WTC11 (cell line): ENCODE measurements at regions not wholly inside any gene's neighbourhood (a gene's known extent, or its start where the extent isn't known, plus 50 kb on each side); places are given as distances from the start of the nearest gene placed in this dataset.

Source experiments
- ATAC-seq: fragments of 200-7000 bp; cut with Tn5 transposase; 2 replicates; pipeline ENCODE4 v1.10.0; 2021; ENCODE audit warnings: mild to moderate bottlenecking, moderate library complexity
- CTCF ChIA-PET: fragments of 300-600 bp; sonication (Branson Sonifier 250); formaldehyde crosslinking; loops from one replicate; lab custom pipeline; 2021; ENCODE audit warnings: antibody characterized with exemption; lab: Charles Lee
- POLR2A ChIA-PET: fragments of 350-600 bp; sonication (Branson Sonifier 250); formaldehyde crosslinking; loops from one replicate; lab custom pipeline; 2021; ENCODE audit warnings: antibody characterized with exemption; lab: Charles Lee
- DNase-seq: peaks from one replicate; pipeline ENCODE4 v3.0.0; 2021; ENCODE audit warnings: low spot score
- H3K27ac Mint-ChIP-seq: 2 replicates; pipeline ENCODE4 v1.8.0; 2021; ENCODE audit warnings: mixed read lengths
- H3K27me3 Mint-ChIP-seq: 2 replicates; pipeline ENCODE4 v1.8.0; 2021; ENCODE audit warnings: low read depth, mild to moderate bottlenecking, moderate library complexity, mixed read lengths
- H3K36me3 Mint-ChIP-seq: 2 replicates; pipeline ENCODE4 v1.8.0; 2021; ENCODE audit warnings: mixed read lengths
- H3K4me1 Mint-ChIP-seq: 2 replicates; pipeline ENCODE4 v1.8.0; 2022; ENCODE audit warnings: mixed read lengths
- H3K4me3 Mint-ChIP-seq: 2 replicates; pipeline ENCODE4 v1.8.0; 2021; ENCODE audit warnings: mild to moderate bottlenecking, moderate library complexity, mixed read lengths
- H3K9me3 Mint-ChIP-seq: 2 replicates; pipeline ENCODE4 v1.8.0; 2021; ENCODE audit warnings: mixed read lengths
- AFF4 ChIP-seq: sonication (generic); formaldehyde crosslinking; IDR thresholded peaks from 2 replicates; pipeline ENCODE4 v1.8.1; 2023; ENCODE audit warnings: mild to moderate bottlenecking, missing genetic modification reagents, borderline replicate concordance
- CBFB ChIP-seq: sonication (generic); formaldehyde crosslinking; IDR thresholded peaks from 2 replicates; pipeline ENCODE4 v1.8.1; 2022; ENCODE audit warnings: mild to moderate bottlenecking, low read depth, missing genetic modification reagents
- CREM ChIP-seq: sonication (generic); formaldehyde crosslinking; IDR thresholded peaks from 2 replicates; pipeline ENCODE4 v1.8.1; 2022; ENCODE audit warnings: mild to moderate bottlenecking, missing genetic modification reagents, moderate library complexity
- ETV6 ChIP-seq: sonication (generic); formaldehyde crosslinking; IDR thresholded peaks from 2 replicates; pipeline ENCODE4 v1.8.1; 2022; ENCODE audit warnings: mild to moderate bottlenecking, missing genetic modification reagents
- FOXJ3 ChIP-seq: sonication (generic); formaldehyde crosslinking; IDR thresholded peaks from 2 replicates; pipeline ENCODE4 v1.9.0; 2021; ENCODE audit warnings: missing genetic modification reagents, mild to moderate bottlenecking, borderline replicate concordance
- JUN ChIP-seq: sonication (generic); formaldehyde crosslinking; IDR thresholded peaks from 2 replicates; pipeline ENCODE4 v1.8.0; 2023; ENCODE audit warnings: mild to moderate bottlenecking, missing genetic modification reagents
- KAT7 ChIP-seq: sonication (generic); formaldehyde crosslinking; IDR thresholded peaks from 2 replicates; pipeline ENCODE4 v1.8.1; 2023; ENCODE audit warnings: missing genetic modification reagents, mild to moderate bottlenecking, borderline replicate concordance
- MYBL2 ChIP-seq: sonication (generic); formaldehyde crosslinking; IDR thresholded peaks from 2 replicates; pipeline ENCODE4 v1.8.1; 2023; ENCODE audit warnings: mild to moderate bottlenecking, moderate library complexity, missing genetic modification reagents
- PREB ChIP-seq: sonication (generic); formaldehyde crosslinking; IDR thresholded peaks from 2 replicates; pipeline ENCODE4 v1.8.1; 2022; ENCODE audit warnings: mild to moderate bottlenecking, missing genetic modification reagents, moderate library complexity, borderline replicate concordance
- PRRX2 ChIP-seq: fragments of 250-450 bp; sonication (Bioruptor Pico); IDR thresholded peaks from 2 replicates; pipeline ENCODE4 v1.8.0; 2021; ENCODE audit warnings: mild to moderate bottlenecking
- RORB ChIP-seq: fragments of 250-450 bp; sonication (Bioruptor Pico); IDR thresholded peaks from 2 replicates; pipeline ENCODE4 v1.9.0; 2021; ENCODE audit warnings: mild to moderate bottlenecking
- SMAD3 ChIP-seq: sonication (generic); formaldehyde crosslinking; IDR thresholded peaks from 2 replicates; pipeline ENCODE4 v1.8.0; 2022; ENCODE audit warnings: missing genetic modification reagents, mild to moderate bottlenecking, borderline replicate concordance
- ZBTB43 ChIP-seq: sonication (generic); formaldehyde crosslinking; IDR thresholded peaks from 2 replicates; pipeline ENCODE4 v1.8.1; 2023; ENCODE audit warnings: mild to moderate bottlenecking, missing genetic modification reagents
- ZNF138 ChIP-seq: sonication (generic); formaldehyde crosslinking; conservative IDR thresholded peaks from 2 replicates; pipeline ENCODE4 v1.8.1; 2022; ENCODE audit warnings: mild to moderate bottlenecking, moderate library complexity, missing genetic modification reagents
- ZNF512 ChIP-seq: sonication (generic); formaldehyde crosslinking; IDR thresholded peaks from 2 replicates; pipeline ENCODE4 v1.8.1; 2022; ENCODE audit warnings: missing genetic modification reagents, borderline replicate concordance
- TF ChIP-seq, protein P1 (sequence below): fragments of 250-450 bp; sonication (Bioruptor Pico); conservative IDR thresholded peaks from 2 replicates; pipeline ENCODE4 v1.9.0; 2021; ENCODE audit warnings: mild to moderate bottlenecking
- TF ChIP-seq, protein P2 (sequence below): sonication (generic); formaldehyde crosslinking; IDR thresholded peaks from 2 replicates; pipeline ENCODE4 v1.8.0; 2022; ENCODE audit warnings: mild to moderate bottlenecking, missing genetic modification reagents
- TF ChIP-seq, protein P3 (sequence below): sonication (generic); formaldehyde crosslinking; IDR thresholded peaks from 2 replicates; pipeline ENCODE4 v1.8.1; 2023; ENCODE audit warnings: mild to moderate bottlenecking, missing genetic modification reagents
- TF ChIP-seq, protein P4 (sequence below): sonication (generic); formaldehyde crosslinking; IDR thresholded peaks from 2 replicates; pipeline ENCODE4 v1.8.0; 2022; ENCODE audit warnings: mild to moderate bottlenecking, missing genetic modification reagents

DNA sequence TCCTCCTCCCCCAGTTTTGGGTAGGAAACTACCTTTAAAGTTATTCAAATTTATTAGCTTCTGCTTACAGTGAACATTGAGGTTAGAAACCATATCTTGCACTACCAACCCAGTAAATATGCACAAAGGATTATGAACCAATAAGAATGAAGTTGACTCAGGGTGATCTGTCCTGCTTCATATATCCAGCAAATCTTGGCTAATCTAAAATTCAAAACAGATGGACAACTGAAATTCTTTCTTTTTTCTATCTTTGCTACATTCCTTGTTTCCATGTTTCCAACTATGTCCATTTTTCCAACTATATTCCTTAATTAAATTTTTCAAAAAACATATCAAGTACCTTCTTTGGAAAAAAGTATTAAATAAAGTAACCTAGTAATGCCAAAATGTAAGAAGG lies 149.3 kb downstream of the FAM124B start:
- DNase-seq (no peak), ATAC-seq (no peak)
- no peaks in the 10 kb centered on the region for H3K9me3 Mint-ChIP-seq
- H3K4me1 Mint-ChIP-seq = no peaks in the 10 kb centered on the region
- H3K27ac Mint-ChIP-seq = no peak overlapping the region
- no peak overlapping the region for H3K4me3 Mint-ChIP-seq
- TF ChIP-seq, protein P1, sequence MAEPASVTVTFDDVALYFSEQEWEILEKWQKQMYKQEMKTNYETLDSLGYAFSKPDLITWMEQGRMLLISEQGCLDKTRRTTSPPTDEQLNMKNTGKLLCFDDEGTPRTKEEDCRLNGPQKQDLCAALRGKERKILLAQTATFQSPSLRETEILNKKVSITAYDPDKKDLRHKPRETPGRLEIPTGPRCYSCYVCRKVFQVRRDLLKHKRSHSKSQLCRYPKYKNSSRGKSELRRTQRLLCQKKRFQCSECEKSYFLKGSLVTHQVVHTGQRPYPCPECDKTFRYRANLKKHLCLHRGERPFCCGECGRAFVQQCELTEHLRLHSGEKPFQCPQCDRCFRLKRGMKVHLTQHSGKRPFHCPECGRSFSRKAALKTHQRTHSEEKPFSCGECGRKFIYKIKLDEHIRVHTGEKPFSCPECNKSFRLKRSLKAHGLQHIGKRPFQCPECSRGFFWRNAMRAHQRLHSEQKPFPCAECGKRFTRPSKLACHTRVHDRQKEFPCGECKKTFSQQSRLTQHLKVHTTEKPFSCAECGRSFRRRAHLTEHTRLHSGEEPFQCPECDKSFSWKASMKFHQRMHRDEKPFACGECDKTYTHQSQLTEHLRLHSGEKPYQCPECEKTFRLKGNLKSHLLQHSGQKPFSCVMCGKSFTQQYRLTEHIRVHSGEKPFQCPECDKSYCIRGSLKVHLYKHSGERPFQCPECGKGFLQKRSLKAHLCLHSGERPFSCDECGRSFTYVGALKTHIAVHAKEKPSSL (CRISPR knock-in tag) = no peak
- no peak for TF ChIP-seq FOXJ3
- TF ChIP-seq PRRX2 (CRISPR knock-in tag) = no peak
- no peak for TF ChIP-seq ZNF512 (CRISPR knock-in tag)
- TF ChIP-seq AFF4 (CRISPR knock-in tag) = no peak
- TF ChIP-seq RORB (CRISPR knock-in tag) = no peak
- TF ChIP-seq CREM = no peak
- TF ChIP-seq, protein P2, sequence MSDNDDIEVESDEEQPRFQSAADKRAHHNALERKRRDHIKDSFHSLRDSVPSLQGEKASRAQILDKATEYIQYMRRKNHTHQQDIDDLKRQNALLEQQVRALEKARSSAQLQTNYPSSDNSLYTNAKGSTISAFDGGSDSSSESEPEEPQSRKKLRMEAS (CRISPR knock-in tag) = no peak
- TF ChIP-seq, protein P3, sequence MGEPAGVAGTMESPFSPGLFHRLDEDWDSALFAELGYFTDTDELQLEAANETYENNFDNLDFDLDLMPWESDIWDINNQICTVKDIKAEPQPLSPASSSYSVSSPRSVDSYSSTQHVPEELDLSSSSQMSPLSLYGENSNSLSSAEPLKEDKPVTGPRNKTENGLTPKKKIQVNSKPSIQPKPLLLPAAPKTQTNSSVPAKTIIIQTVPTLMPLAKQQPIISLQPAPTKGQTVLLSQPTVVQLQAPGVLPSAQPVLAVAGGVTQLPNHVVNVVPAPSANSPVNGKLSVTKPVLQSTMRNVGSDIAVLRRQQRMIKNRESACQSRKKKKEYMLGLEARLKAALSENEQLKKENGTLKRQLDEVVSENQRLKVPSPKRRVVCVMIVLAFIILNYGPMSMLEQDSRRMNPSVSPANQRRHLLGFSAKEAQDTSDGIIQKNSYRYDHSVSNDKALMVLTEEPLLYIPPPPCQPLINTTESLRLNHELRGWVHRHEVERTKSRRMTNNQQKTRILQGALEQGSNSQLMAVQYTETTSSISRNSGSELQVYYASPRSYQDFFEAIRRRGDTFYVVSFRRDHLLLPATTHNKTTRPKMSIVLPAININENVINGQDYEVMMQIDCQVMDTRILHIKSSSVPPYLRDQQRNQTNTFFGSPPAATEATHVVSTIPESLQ = no peak
- TF ChIP-seq SMAD3 (CRISPR knock-in tag) = no peak
- no peak for TF ChIP-seq ETV6
- no peak for TF ChIP-seq ZBTB43 (CRISPR knock-in tag)
- no peak for TF ChIP-seq ZNF138
- no peak for TF ChIP-seq MYBL2
- ChIA-PET CTCF (no interaction called here), POLR2A (no interaction called here)
- no peaks in the 10 kb centered on the region for H3K36me3 Mint-ChIP-seq
- no peaks in the 10 kb centered on the region for H3K27me3 Mint-ChIP-seq

- ChIA-PET CTCF (no interaction called here), POLR2A (no interaction called here)
- no peak for ATAC-seq
- Mint-ChIP-seq H3K4me3 (no peak overlapping the region), H3K27me3 (no peaks in the 10 kb centered on the region), H3K27ac (no peak overlapping the region), H3K9me3 (no peaks in the 10 kb centered on the region), H3K36me3 (no peaks in the 10 kb centered on the region), H3K4me1 (no peaks in the 10 kb centered on the region)
- no peak for DNase-seq
- TF ChIP-seq JUN (CRISPR knock-in tag) = no peak
- TF ChIP-seq CREM = no peak
- TF ChIP-seq, protein P4, sequence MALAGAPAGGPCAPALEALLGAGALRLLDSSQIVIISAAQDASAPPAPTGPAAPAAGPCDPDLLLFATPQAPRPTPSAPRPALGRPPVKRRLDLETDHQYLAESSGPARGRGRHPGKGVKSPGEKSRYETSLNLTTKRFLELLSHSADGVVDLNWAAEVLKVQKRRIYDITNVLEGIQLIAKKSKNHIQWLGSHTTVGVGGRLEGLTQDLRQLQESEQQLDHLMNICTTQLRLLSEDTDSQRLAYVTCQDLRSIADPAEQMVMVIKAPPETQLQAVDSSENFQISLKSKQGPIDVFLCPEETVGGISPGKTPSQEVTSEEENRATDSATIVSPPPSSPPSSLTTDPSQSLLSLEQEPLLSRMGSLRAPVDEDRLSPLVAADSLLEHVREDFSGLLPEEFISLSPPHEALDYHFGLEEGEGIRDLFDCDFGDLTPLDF (CRISPR knock-in tag) = no peak
- no peak for TF ChIP-seq CBFB
- TF ChIP-seq, protein P2 (CRISPR knock-in tag) = no peak
- TF ChIP-seq PREB (CRISPR knock-in tag) = no peak
- TF ChIP-seq KAT7 (CRISPR knock-in tag) = no peak
Measured at GRCh38 chr2:224248944-224249371, 152.9 kb downstream of the FAM124B start.
